GM12878 (cell line): ENCODE measurements at regions not wholly inside any gene's neighbourhood (a gene's known extent, or its start where the extent isn't known, plus 50 kb on each side); places are given as distances from the start of the nearest gene placed in this dataset.

Experiments
- ATAC-seq: fragments of 200-7000 bp; cut with Tn5 transposase; 3 replicates; pipeline ENCODE4 v1.9.1; 2020; ENCODE audit warnings: mild to moderate bottlenecking, moderate library complexity
- BruUV-seq: library from RNA; stranded (reverse); fragments of 400-500 nt; replicated peaks from 2 replicates; lab custom pipeline; 2021; lab: Mats Ljungman, UMichigan
- CTCF ChIA-PET: fragments of 300-600 bp; sonication (Branson Sonifier 250); formaldehyde crosslinking; extraction: SDS; loops from one replicate; lab custom pipeline; 2021; ENCODE audit warnings: inconsistent platforms; lab: Yijun Ruan, JAX
- POLR2A ChIA-PET: fragments of 350-600 bp; formaldehyde crosslinking; extraction: SDS; loops from one replicate; lab custom pipeline; 2021; ENCODE audit warnings: inconsistent platforms; lab: Charles Lee
- RAD21 ChIA-PET: fragments of 300-600 bp; sonication (Branson Sonifier 250); formaldehyde crosslinking; loops from one replicate; lab custom pipeline; 2023; ENCODE audit warnings: antibody characterized with exemption; ENCODE audit not compliant: unreplicated experiment; lab: Charles Lee
- SMC1A ChIA-PET: fragments of 300-600 bp; sonication (Branson Sonifier 250); formaldehyde crosslinking; loops from one replicate; lab custom pipeline; 2023; ENCODE audit not compliant: unreplicated experiment, uncharacterized antibody; lab: Charles Lee
- DNase-seq: peaks from one replicate; pipeline ENCODE4 v3.0.0-alpha.2; 2011; ENCODE audit warnings: low read depth, low spot score
- FAIRE-seq: peaks from 3 replicates; lab custom pipeline; 2011; peaks lifted over from hg19 to GRCh38; lab: Jason Lieb, UNC
- H2AFZ ChIP-seq: 2 replicates; pipeline ENCODE4 v1.6.0; 2011; ENCODE audit warnings: low read depth, low read length, control low read depth; ENCODE audit not compliant: control insufficient read depth
- H3K27ac ChIP-seq: 2 replicates; pipeline ENCODE4 v1.5.1; 2011; ENCODE audit warnings: control low read depth; ENCODE audit not compliant: control insufficient read depth, insufficient read depth
- H3K27me3 ChIP-seq, 2 experiments: replicated peaks in 1 of 2; 2 replicates each; pipeline versions ENCODE4 v1.6.0 to v1.6.1; 2011; ENCODE audit warnings: low read length in 1 of 2; ENCODE audit not compliant: control insufficient read depth in 2 of 2, insufficient read depth in 2 of 2
- H3K36me3 ChIP-seq, 2 experiments: 2 replicates each; pipeline ENCODE4 v1.5.1; 2011; ENCODE audit warnings: low read length in 1 of 2; ENCODE audit not compliant: control insufficient read depth in 2 of 2, insufficient read depth in 2 of 2
- H3K4me1 ChIP-seq: 2 replicates; pipeline ENCODE4 v1.6.1; 2011; ENCODE audit warnings: mild to moderate bottlenecking, low read length, moderate library complexity, mixed read lengths; ENCODE audit not compliant: control insufficient read depth, insufficient read depth
- H3K4me2 ChIP-seq: 2 replicates; pipeline ENCODE4 v1.6.0; 2011; ENCODE audit warnings: control low read depth; ENCODE audit not compliant: control insufficient read depth, insufficient read depth
- H3K4me3 ChIP-seq: fragments of 200-600 bp; sonication (generic); 2 replicates; pipeline ENCODE4 v1.5.1; 2016
- H3K79me2 ChIP-seq: 2 replicates; pipeline ENCODE4 v1.6.0; 2011; ENCODE audit warnings: low read length; ENCODE audit not compliant: control insufficient read depth, insufficient read depth
- H3K9ac ChIP-seq: 2 replicates; pipeline ENCODE4 v1.8.0; 2011; ENCODE audit warnings: low read length, control low read depth, mixed read lengths; ENCODE audit not compliant: control insufficient read depth, insufficient read depth
- H3K9me3 ChIP-seq: replicated peaks from 3 replicates; pipeline ENCODE4 v1.5.1; 2011; ENCODE audit warnings: mild to moderate bottlenecking, low read length; ENCODE audit not compliant: control insufficient read depth, insufficient read depth
- H4K20me1 ChIP-seq: 2 replicates; pipeline ENCODE4 v1.6.0; 2011; ENCODE audit not compliant: control insufficient read depth, insufficient read depth
- CBFB ChIP-seq: IDR thresholded peaks from 2 replicates; pipeline ENCODE4 v1.6.1; 2016; ENCODE audit warnings: antibody characterized with exemption, low read depth
- CHD4 ChIP-seq: fragments of 200-600 bp; sonication (generic); IDR thresholded peaks from 2 replicates; pipeline ENCODE4 v1.6.1; 2016; ENCODE audit warnings: mild to moderate bottlenecking
- GABPA ChIP-seq: IDR thresholded peaks from 2 replicates; pipeline ENCODE4 v1.6.1; 2014; ENCODE audit warnings: antibody characterized with exemption, low read depth, mild to moderate bottlenecking, inconsistent platforms
- GATAD2B ChIP-seq: fragments of 450-650 bp; conservative IDR thresholded peaks from 2 replicates; pipeline ENCODE4 v1.6.1; 2017; ENCODE audit warnings: low read depth, mild to moderate bottlenecking, moderate library complexity
- HDAC2 ChIP-seq: fragments of 200-600 bp; sonication (generic); IDR thresholded peaks from 2 replicates; pipeline ENCODE4 v1.6.1; 2017
- IKZF1 ChIP-seq: fragments of 450-650 bp; conservative IDR thresholded peaks from 2 replicates; pipeline ENCODE4 v1.6.1; 2017; ENCODE audit warnings: antibody characterized with exemption, mild to moderate bottlenecking
- LARP7 ChIP-seq: fragments of 450-650 bp; IDR thresholded peaks from 2 replicates; pipeline ENCODE4 v1.6.1; 2017; ENCODE audit warnings: mild to moderate bottlenecking
- MEF2B ChIP-seq: fragments of 450-650 bp; IDR thresholded peaks from 2 replicates; pipeline ENCODE4 v1.6.1; 2018; ENCODE audit warnings: mild to moderate bottlenecking, moderate library complexity; ENCODE audit not compliant: partially characterized antibody, poor library complexity, severe bottlenecking
- NBN ChIP-seq: fragments of 450-650 bp; IDR thresholded peaks from 2 replicates; pipeline ENCODE4 v1.6.1; 2016
- NFIC ChIP-seq: IDR thresholded peaks from 2 replicates; pipeline ENCODE4 v1.6.1; 2012; ENCODE audit warnings: low read depth, mild to moderate bottlenecking, inconsistent platforms, low read length, moderate library complexity
- NFXL1 ChIP-seq: fragments of 450-650 bp; IDR thresholded peaks from 2 replicates; pipeline ENCODE4 v1.6.1; 2017; ENCODE audit warnings: antibody characterized with exemption, mild to moderate bottlenecking, borderline replicate concordance
- NR2C1 ChIP-seq: fragments of 450-650 bp; IDR thresholded peaks from 2 replicates; pipeline ENCODE4 v1.6.1; 2017; ENCODE audit warnings: antibody characterized with exemption, mild to moderate bottlenecking, moderate library complexity
- RBBP5 ChIP-seq: fragments of 200-600 bp; sonication (generic); conservative IDR thresholded peaks from 2 replicates; pipeline ENCODE4 v1.6.1; 2016
- SIN3A ChIP-seq: IDR thresholded peaks from 2 replicates; pipeline ENCODE4 v1.6.1; 2012; ENCODE audit warnings: low read depth, low read length, improper control_type of control experiment
- SMAD5 ChIP-seq: IDR thresholded peaks from 2 replicates; pipeline ENCODE4 v1.6.1; 2016; ENCODE audit warnings: antibody characterized with exemption, low read depth
- SREBF1 ChIP-seq: IDR thresholded peaks from 2 replicates; pipeline ENCODE4 v1.6.1; 2012; ENCODE audit warnings: mild to moderate bottlenecking, low read length
- TCF12 ChIP-seq: IDR thresholded peaks from 2 replicates; pipeline ENCODE4 v1.6.1; 2011; ENCODE audit warnings: low read depth, mild to moderate bottlenecking, low read length
- YBX1 ChIP-seq: fragments of 450-650 bp; IDR thresholded peaks from 2 replicates; pipeline ENCODE4 v1.6.1; 2016; ENCODE audit warnings: antibody characterized with exemption
- WGBS: methylation state at CpG from one replicate; pipeline ENCODE4 v1.1.6; 2016; ENCODE audit warnings: low lambda C conversion rate; ENCODE audit not compliant: insufficient replicate concordance, insufficient coverage; ENCODE audit errors: missing lambda C conversion rate; 5-methylcytosine and 5-hydroxymethylcytosine counted together
- in situ Hi-C: fragments of 300-500 bp; cut with MboI; formaldehyde crosslinking; loops from 9 replicates; pipeline ENCODE4 v1.14.3; 2018; ENCODE audit warnings: mixed read lengths
- intact Hi-C: fragments of 100-400 bp; cut with micrococcal nuclease; formaldehyde crosslinking; loops from one replicate; pipeline ENCODE4 v1.14.2; 2022; ENCODE audit not compliant: unreplicated experiment
- TF ChIP-seq, protein P1 (sequence below): fragments of 450-650 bp; IDR thresholded peaks from 2 replicates; pipeline ENCODE4 v1.6.1; 2016; ENCODE audit warnings: mild to moderate bottlenecking
- TF ChIP-seq, protein P2 (sequence below): fragments of 450-650 bp; IDR thresholded peaks from 2 replicates; pipeline ENCODE4 v1.6.1; 2017; ENCODE audit warnings: antibody characterized with exemption, mild to moderate bottlenecking, moderate library complexity

DNA sequence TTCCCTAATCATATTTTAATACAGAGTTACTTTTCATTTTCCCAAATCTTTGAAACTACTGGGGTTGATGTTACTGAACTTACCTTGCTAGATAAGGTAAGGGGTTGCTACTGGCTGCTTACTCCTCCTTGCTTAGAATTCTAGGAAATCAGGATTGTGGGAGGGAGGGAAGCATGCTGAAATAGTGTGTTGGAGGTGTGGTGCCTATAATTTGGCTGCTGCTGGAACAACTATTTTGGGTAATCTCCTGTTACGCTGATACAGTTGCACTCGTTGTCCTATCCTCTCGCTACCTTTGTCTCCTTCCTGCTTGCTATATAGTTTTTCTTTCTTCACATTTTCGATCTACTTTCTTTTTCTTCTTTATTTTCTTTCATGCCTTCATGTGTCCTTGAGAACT is 83.7 kb downstream of the BMP2 start:
- CTCF ChIA-PET: interaction anchor here (1.1 to 7.8 kb wide), 7 partner anchors 10 to 87 kb away, joined by 4 to 77 read pairs (median 10); no protein-coding TSS in a partner anchor

More for the DNA sequence above, 83.7 kb downstream of the BMP2 start:
- 47% methylated on average over 4 of the region's 4 CpGs for WGBS
- Histone ChIP-seq H3K4me3 (no peak overlapping the region), H3K27me3 (no peaks in the 10 kb centered on the region), H3K9ac (no peak overlapping the region), H3K27ac (no peak overlapping the region), H3K4me2 (no peak overlapping the region), H3K9me3 (no peaks in the 10 kb centered on the region), H3K36me3 (no peaks in the 10 kb centered on the region), H3K4me1 (no peaks in the 10 kb centered on the region), H2AFZ (no peak overlapping the region), H4K20me1 (no peaks in the 10 kb centered on the region), H3K79me2 (no peaks in the 10 kb centered on the region)
- in situ Hi-C loops (no loop called here), intact Hi-C loops (no loop called here)
- no TSS peak for BruUV-seq
- no peak for ATAC-seq
- FAIRE-seq: no peak
- POLR2A ChIA-PET: interaction anchor here (0.6 to 4.0 kb wide), 7 partner anchors 11 to 69 kb away, joined by 4 to 61 read pairs (median 7); no protein-coding TSS in a partner anchor
- TF ChIP-seq CHD4 (no peak), NR2C1 (no peak), YBX1 (no peak), GABPA (no peak), GATAD2B (no peak), RBBP5 (no peak), CBFB (no peak), MEF2B (no peak), NBN (no peak), LARP7 (no peak), TCF12 (no peak), SIN3A (no peak), NFIC (no peak), NFXL1 (no peak), IKZF1 (no peak), HDAC2 (no peak), SMAD5 (no peak), SREBF1 (no peak)
- TF ChIP-seq, protein P1, sequence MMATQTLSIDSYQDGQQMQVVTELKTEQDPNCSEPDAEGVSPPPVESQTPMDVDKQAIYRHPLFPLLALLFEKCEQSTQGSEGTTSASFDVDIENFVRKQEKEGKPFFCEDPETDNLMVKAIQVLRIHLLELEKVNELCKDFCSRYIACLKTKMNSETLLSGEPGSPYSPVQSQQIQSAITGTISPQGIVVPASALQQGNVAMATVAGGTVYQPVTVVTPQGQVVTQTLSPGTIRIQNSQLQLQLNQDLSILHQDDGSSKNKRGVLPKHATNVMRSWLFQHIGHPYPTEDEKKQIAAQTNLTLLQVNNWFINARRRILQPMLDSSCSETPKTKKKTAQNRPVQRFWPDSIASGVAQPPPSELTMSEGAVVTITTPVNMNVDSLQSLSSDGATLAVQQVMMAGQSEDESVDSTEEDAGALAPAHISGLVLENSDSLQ: no peak
- TF ChIP-seq, protein P2, sequence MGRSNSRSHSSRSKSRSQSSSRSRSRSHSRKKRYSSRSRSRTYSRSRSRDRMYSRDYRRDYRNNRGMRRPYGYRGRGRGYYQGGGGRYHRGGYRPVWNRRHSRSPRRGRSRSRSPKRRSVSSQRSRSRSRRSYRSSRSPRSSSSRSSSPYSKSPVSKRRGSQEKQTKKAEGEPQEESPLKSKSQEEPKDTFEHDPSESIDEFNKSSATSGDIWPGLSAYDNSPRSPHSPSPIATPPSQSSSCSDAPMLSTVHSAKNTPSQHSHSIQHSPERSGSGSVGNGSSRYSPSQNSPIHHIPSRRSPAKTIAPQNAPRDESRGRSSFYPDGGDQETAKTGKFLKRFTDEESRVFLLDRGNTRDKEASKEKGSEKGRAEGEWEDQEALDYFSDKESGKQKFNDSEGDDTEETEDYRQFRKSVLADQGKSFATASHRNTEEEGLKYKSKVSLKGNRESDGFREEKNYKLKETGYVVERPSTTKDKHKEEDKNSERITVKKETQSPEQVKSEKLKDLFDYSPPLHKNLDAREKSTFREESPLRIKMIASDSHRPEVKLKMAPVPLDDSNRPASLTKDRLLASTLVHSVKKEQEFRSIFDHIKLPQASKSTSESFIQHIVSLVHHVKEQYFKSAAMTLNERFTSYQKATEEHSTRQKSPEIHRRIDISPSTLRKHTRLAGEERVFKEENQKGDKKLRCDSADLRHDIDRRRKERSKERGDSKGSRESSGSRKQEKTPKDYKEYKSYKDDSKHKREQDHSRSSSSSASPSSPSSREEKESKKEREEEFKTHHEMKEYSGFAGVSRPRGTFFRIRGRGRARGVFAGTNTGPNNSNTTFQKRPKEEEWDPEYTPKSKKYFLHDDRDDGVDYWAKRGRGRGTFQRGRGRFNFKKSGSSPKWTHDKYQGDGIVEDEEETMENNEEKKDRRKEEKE: no peak
- SMC1A ChIA-PET: interaction anchor here (1.4 to 17.1 kb wide), 9 partner anchors 9 to 84 kb away, joined by 4 to 370 read pairs (median 27); no protein-coding TSS in a partner anchor
- no peak for DNase-seq
- RAD21 ChIA-PET: interaction anchor here (0.6 to 8.1 kb wide), 8 partner anchors 10 to 112 kb away, joined by 3 to 129 read pairs (median 6); no protein-coding TSS in a partner anchor
